T1000 (cell line): ENCODE measurements at regions not wholly inside any gene's neighbourhood (a gene's known extent, or its start where the extent isn't known, plus 50 kb on each side); places are given as distances from the start of the nearest gene placed in this dataset.

ENCODE experiments used
- DNase-seq: peaks from one replicate; lab custom pipeline; 2025; ENCODE audit warnings: mixed read lengths; lab: John Stamatoyannopoulos, UW

GRCh38 chr15:97317163-97317562 lies 643.3 kb upstream of the ARRDC4 start:
- DNase-seq = no peak

- DNase-seq = no peak
Measured at GRCh38 chr15:97319291-97319690, 641.2 kb upstream of the ARRDC4 start.

GRCh38 chr15:97346221-97346620 lies 614.3 kb upstream of the ARRDC4 start:
- DNase-seq = no peak

- DNase-seq = no peak
Measured at GRCh38 chr15:97350813-97351212, 609.7 kb upstream of the ARRDC4 start.

DNA sequence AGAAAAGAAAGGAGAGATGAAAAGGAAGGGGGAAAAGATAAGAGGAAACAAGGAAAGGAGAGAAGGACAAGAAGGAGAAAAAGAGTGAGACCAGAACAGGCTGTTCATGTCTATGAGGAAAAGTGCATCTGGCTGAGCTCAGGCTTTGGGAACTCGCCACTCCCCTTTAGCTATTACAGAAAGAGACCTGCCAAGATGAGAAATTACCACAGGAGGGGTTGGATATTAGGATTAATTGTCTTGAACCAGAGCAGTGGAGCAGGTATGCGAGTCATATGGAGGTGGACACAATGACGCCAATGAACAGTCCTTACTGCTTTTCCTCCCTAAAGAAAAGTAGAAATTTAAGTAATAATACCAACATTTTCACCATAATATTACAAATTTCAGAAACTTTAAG lies 577.0 kb upstream of the ARRDC4 start:
- no peak for DNase-seq

GRCh38 chr15:97386940-97387339 lies 573.6 kb upstream of the ARRDC4 start:
- DNase-seq = no peak

DNA sequence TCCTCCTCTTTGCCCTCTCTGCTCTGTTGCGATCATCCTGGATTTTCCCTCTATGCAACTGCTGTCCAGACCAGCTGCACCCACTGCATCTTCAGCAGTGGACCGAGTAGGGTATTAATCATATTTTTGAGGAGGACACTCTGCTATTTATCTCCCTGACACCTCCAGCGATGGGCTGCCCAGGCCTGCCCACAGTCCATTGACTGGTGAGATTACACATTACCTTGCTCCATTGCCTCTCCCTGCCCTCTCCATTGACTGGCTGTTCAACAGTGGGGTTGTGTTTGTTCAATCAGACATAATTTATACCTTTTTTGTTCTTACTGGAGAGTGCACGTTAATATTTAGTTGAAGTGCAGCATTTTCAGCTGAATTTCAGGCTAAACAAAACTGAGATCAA lies 559.3 kb upstream of the ARRDC4 start:
- no peak for DNase-seq

GRCh38 chr15:97401970-97402369 lies 558.5 kb upstream of the ARRDC4 start:
- no peak for DNase-seq

- no peak for DNase-seq
Measured at GRCh38 chr15:97406841-97407240, 553.7 kb upstream of the ARRDC4 start.

GRCh38 chr15:97410897-97411575 lies 549.5 kb upstream of the ARRDC4 start:
- no peak for DNase-seq

GRCh38 chr15:97420130-97420529 lies 540.4 kb upstream of the ARRDC4 start:
- no peak for DNase-seq

DNA sequence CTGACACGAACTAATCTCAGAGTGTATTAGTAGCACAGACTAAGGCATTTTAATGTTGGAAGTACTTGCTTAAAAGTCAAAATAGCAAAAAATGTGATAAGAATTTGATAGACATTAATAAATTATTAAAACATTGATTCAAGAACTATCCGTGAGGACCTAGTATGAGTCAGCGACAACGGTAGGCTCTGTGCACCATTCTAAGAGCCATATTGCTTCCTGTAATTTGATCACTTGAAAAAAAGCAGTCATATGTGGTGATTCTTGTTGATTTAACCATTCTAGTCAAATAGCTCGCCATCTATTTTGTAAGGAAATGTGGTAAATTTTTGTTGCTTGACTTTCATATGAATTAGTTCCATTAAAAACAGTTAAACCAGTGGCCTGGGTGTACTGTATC lies 534.9 kb upstream of the ARRDC4 start:
- DNase-seq = no peak

- no peak for DNase-seq
Measured at GRCh38 chr15:97443101-97443500, 517.4 kb upstream of the ARRDC4 start.

- no peak for DNase-seq
Measured at GRCh38 chr15:97446138-97446537, 514.4 kb upstream of the ARRDC4 start.

DNA sequence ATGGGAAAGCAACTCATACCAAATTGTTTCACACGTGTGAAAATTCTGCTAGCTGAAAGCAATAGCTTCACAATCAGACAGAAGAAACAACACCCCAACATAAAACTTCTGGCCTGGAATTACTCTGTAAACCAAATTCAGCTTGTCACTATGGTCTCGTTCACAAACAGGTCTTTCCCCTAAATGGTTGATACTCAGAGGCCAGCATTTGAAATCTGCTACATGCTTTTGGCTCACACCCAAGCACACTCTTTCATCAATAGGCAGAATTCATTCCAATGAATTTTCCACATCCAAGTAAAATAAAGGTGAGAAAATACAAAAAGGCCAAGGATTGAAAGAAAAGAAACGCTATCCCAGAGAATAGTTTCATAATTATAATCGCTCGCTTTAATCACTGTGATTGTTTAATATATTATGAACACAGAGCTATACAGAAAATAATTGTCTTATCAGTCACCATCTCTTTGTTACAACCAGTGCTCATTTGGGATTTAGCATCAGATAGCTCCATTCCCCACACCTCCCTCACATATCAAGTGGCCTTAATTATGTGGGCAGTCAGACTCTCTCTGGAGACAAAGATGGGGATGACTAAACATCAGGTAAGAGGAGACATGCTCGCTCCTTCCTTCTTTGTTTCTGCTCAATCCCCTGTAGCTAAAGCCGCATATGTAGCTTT lies 503.8 kb upstream of the ARRDC4 start:
- no peak for DNase-seq

GRCh38 chr15:97457203-97457847 lies 503.2 kb upstream of the ARRDC4 start:
- DNase-seq = no peak

DNA sequence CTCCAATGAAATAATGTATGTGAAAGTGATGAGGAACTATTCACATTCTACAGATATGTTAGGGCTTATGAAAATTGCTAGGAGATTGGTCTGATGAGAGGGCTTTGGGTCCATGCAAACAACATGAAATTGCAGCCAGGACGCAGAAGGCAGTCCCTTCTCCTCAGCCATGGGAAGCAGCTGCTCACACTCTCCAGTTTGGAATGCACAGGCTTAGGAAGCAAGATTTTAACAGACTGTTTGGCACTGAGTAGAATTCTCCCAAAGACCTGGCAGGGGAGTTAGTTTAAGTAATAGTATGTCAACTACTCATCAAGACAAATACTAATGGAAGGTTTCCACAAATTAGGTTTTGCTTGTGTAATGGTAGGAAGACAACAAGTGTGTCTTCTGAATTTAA lies 500.7 kb upstream of the ARRDC4 start:
- no peak for DNase-seq

- DNase-seq = no peak
Measured at GRCh38 chr15:97461226-97461625, 499.3 kb upstream of the ARRDC4 start.

DNA sequence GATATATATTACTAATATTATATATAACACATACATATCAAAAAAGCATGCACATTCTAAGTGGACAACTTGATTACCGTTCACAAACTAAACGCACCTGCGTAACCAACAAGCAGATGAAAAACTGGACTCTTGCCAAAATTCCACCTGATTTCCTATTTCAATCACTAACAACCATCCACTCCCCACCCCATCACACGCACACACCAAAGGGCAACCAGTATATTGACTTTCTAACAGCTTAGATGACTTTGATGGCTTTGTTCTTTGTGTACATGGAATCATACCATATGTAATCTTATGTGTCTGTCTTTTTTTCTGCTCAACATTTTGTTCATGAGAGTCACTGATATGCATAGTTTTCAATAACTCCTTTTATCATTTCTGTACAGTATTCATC lies 496.8 kb upstream of the ARRDC4 start:
- DNase-seq = no peak

DNA sequence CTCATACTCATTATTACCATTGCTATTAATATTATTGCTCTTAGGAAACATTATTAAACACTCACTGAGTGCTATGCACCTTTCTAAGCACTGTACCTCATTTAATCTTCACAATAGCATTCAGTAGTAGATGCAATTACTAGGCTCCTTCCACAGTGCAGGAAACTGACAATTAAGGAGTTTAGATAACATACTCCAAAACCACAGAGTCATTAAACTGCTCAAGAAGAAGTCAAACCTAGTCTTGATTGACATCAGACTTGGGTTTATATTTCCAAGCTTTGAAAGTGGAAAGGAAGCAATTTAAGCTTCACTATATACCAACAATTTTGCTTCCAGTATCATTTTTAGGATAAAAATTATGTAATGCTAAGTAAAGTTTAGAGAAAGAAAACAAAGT lies 490.1 kb upstream of the ARRDC4 start:
- DNase-seq = no peak

DNA sequence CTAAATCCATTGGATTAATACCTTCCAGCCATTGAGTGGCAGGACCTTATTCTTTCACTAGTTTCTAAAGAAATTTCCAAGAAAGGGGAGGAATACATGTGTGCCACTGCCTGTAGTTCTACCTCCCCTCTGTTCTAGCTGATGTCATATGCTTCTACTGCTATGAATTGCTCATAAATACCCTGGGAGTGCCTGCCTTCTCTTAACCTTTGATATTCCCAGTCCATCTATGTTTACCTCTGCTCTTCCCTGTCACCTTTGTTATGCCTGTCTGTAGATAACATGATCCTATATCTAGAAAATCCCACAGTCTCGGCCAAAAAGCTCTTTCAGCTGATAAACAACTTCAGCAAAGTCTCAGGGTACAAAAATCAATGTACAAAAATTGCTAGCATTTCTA lies 486.9 kb upstream of the ARRDC4 start:
- no peak for DNase-seq

- no peak for DNase-seq
Measured at GRCh38 chr15:97479957-97480356, 480.5 kb upstream of the ARRDC4 start.

GRCh38 chr15:97482521-97482920 lies 478.0 kb upstream of the ARRDC4 start:
- no peak for DNase-seq
